OCI-LY7 (cell line): ENCODE measurements at regions not wholly inside any gene's neighbourhood (a gene's known extent, or its start where the extent isn't known, plus 50 kb on each side); places are given as distances from the start of the nearest gene placed in this dataset.

Source experiments
- CTCF ChIP-seq: fragments of 200-600 bp; sonication (generic); conservative IDR thresholded peaks from 2 replicates; pipeline ENCODE4 v1.5.1; 2014; ENCODE audit warnings: mild to moderate bottlenecking, antibody characterized with exemption, low read length, moderate library complexity, mixed read lengths
- EZH2phosphoT487 ChIP-seq: fragments of 200-600 bp; sonication (generic); IDR thresholded peaks from 2 replicates; pipeline ENCODE4 v1.6.1; 2018; ENCODE audit warnings: low read depth, borderline replicate concordance, mild to moderate bottlenecking, mixed run types, antibody characterized with exemption, low read length, moderate library complexity, mixed read lengths

- TF ChIP-seq CTCF (no peak), EZH2phosphoT487 (no peak)
Measured at GRCh38 chrX:69264158-69264581, 98.9 kb upstream of the PJA1 start.
